ENCODE measurements at regions not wholly inside any gene's neighbourhood (a gene's known extent, or its start where the extent isn't known, plus 50 kb on each side); places are given as distances from the start of the nearest gene placed in this dataset.

DNA sequence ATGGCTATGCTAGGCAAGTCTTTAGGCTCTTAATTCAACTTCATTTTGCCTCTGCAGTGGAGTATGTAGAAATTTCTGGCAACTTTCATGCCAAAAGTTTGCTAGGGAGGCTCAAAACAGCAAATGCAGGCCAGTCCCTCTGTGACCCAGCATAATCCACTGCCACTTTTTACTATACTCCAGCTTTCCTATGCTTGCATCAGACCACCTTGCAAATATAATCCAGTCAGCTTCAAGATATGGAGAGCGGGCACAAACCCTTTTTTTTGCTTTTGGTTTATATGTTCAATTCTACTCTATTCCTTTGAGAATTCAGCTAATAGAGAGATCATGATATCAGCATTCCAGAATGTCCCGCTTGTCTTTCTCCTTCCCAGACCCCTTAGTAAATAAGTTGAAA is 192.0 kb upstream of the PABPC4L start:
- TF ChIP-seq FOXP2 (optimal IDR thresholded peaks at IDR 0.05; ENCODE audit: control extremely low read depth, extremely low read length, insufficient read depth) = no peak
- no peak for TF ChIP-seq POLR2AphosphoS5 (IDR thresholded peaks at IDR 0.05; ENCODE audit: borderline replicate concordance, low read depth, low read length)
- no peak for TF ChIP-seq EZH2 (IDR thresholded peaks at IDR 0.05)
- no peak for DNase-seq (ENCODE audit: low read depth, low spot score)
- Histone ChIP-seq H3K36me3 (ENCODE audit: insufficient read depth, low read length) (no peaks in the 10 kb centered on the region), H3K27ac (no peak overlapping the region), H3K9ac (ENCODE audit: insufficient read length) (no peak overlapping the region), H3K4me3 (no peak overlapping the region), H3K9me3 (ENCODE audit: low read depth, low read length) (0 out of 2 replicates have a peak, but pooled peaks cover 3% of the 10 kb centered on the region)

DNA sequence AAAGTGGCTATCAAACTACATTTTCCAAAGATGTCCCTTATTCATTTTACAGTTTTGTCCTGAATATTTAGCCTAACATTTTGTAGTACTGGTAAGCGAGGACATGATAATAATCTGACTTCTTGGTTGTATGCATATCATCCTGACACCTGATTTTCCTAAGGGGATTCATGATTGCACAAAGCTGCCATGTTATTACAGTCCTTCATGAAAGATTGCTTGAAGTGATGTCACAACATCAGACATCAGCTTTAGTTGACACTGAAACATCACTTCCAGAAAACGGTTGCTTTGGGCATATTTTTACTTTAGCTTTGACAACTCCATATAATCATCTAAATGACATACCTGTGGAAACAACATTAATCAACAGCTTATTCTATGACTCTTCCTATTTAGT is 188.7 kb upstream of the PABPC4L start:
- TF ChIP-seq FOXP2 (optimal IDR thresholded peaks at IDR 0.05; ENCODE audit: control extremely low read depth, extremely low read length, insufficient read depth) (no peak), POLR2AphosphoS5 (IDR thresholded peaks at IDR 0.05; ENCODE audit: borderline replicate concordance, low read depth, low read length) (no peak), EZH2 (IDR thresholded peaks at IDR 0.05) (no peak)
- Histone ChIP-seq H3K9ac (ENCODE audit: insufficient read length) (no peak overlapping the region), H3K27ac (no peak overlapping the region), H3K9me3 (ENCODE audit: low read depth, low read length) (no peaks in the 10 kb centered on the region), H3K4me3 (no peak overlapping the region), H3K36me3 (ENCODE audit: insufficient read depth, low read length) (no peaks in the 10 kb centered on the region)
- DNase-seq (ENCODE audit: low read depth, low spot score) = no peak

DNA sequence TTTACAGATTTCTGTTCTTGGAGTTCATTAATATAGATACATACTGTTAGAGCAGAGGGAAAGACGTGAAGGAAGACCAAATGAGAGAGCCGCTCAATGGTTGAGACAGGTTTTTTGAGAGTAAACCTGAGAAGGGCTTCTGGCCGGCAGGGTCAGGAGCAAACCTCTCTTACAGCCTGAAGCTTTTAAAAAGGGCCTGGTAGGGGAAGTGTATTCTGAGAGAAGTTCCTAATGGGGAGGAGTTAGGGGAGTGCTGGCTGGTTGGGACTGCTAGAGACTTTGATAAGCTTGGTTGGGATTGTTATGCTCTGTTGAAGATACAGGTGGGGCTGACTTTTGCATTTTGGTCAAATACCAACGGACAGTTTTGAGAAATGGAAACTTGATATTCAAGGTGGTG is 186.8 kb upstream of the PABPC4L start:
- DNase-seq (ENCODE audit: low read depth, low spot score) = no peak
- no peaks in the 10 kb centered on the region for H3K9me3 ChIP-seq (ENCODE audit: low read depth, low read length)
- H3K36me3 ChIP-seq (ENCODE audit: insufficient read depth, low read length) = no peaks in the 10 kb centered on the region
- H3K27ac ChIP-seq = no peak overlapping the region
- H3K4me3 ChIP-seq = no peak overlapping the region
- no peak for TF ChIP-seq EZH2 (IDR thresholded peaks at IDR 0.05)
- H3K9ac ChIP-seq (ENCODE audit: insufficient read length) = no peak overlapping the region

DNA sequence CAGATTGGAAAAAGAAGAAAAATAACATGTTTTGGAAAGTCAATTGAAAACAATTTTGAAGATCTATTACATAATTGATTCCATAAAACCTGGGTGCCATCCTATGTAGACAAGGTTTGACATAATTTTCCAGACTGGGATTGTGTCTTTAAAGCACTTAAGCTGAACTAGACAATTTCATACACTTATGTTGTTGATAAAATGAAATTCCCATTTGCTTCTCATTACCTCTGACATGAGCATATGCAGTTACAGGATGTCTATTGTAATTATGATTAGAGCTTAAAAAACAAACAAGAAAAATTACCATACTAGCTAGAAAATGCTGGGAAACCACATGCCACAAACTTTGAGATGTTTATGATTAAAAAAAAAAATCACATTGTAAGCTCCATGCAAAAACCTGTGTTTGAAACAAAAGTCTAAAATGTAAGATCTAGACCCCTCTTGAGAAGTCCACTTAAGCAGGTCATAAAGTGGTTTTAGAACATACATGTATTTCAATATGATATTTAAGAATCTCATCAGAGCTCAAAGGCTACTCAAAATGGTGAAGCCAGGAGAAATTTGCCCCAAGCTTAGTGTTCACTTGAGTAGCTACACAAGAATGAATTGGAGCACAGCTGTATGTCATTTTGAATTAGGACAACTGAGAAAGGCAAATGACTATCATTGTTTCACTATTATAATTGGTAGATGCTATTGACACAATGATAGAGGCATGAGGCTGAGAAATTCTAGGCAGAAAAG is 181.1 kb upstream of the PABPC4L start:
- no peak for TF ChIP-seq FOXP2 (optimal IDR thresholded peaks at IDR 0.05; ENCODE audit: control extremely low read depth, extremely low read length, insufficient read depth)
- no peak for TF ChIP-seq POLR2AphosphoS5 (IDR thresholded peaks at IDR 0.05; ENCODE audit: borderline replicate concordance, low read depth, low read length)
- TF ChIP-seq EZH2 (IDR thresholded peaks at IDR 0.05) = no peak
- H3K36me3 ChIP-seq (ENCODE audit: insufficient read depth, low read length) = no peaks in the 10 kb centered on the region
- H3K9ac ChIP-seq (ENCODE audit: insufficient read length) = no peak overlapping the region
- H3K9me3 ChIP-seq (ENCODE audit: low read depth, low read length) = no peaks in the 10 kb centered on the region
- no peak overlapping the region for H3K27ac ChIP-seq
- DNase-seq (ENCODE audit: low read depth, low spot score) = no peak
- no peak overlapping the region for H3K4me3 ChIP-seq

DNA sequence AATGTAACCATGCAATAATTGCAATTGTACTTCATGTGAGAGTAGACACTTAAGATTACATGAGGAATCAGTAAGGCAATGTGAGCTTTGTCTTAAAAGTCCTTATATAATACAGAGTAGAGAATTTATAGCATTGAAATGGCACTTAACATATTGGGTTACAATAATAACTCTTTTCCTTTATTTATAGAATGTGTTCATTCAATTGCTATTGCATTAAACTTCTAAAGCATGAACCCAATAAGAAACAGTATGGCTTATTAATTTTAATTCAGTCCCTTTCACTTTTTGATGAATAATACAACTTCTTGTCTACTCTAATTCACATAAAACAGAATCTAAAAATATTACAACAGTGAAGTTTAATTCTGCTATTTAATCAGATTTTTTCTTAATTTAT is 174.2 kb upstream of the PABPC4L start:
- no peak for DNase-seq (ENCODE audit: low read depth, low spot score)

DNA sequence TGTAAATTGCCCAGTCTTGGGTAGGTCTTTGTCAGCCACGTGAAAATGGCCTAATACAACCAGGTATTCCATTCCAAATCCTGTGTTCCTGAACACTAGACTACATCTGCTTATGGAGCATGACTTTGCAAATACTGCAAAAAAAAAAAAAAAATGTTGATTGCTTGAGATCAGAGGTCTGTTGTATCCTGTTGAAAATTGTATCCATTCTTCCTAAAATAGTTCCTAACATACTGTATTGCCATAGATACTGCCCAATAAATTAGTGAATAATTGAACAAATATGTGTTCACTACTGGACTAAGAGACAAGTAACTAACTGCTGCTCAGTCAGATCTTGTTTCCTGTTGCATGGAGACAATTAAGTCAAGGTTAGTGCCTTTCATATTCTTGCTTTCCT is 164.3 kb upstream of the PABPC4L start:
- Histone ChIP-seq H3K36me3 (ENCODE audit: insufficient read depth, low read length) (no peaks in the 10 kb centered on the region), H3K27ac (no peak overlapping the region), H3K4me3 (no peak overlapping the region), H3K9me3 (ENCODE audit: low read depth, low read length) (no peaks in the 10 kb centered on the region), H3K9ac (ENCODE audit: insufficient read length) (no peak overlapping the region)
- TF ChIP-seq POLR2AphosphoS5 (IDR thresholded peaks at IDR 0.05; ENCODE audit: borderline replicate concordance, low read depth, low read length) (no peak), FOXP2 (optimal IDR thresholded peaks at IDR 0.05; ENCODE audit: control extremely low read depth, extremely low read length, insufficient read depth) (no peak), EZH2 (IDR thresholded peaks at IDR 0.05) (no peak)
- DNase-seq (ENCODE audit: low read depth, low spot score) = no peak

More for the DNA sequence above, 174.2 kb upstream of the PABPC4L start:
- H3K9me3 ChIP-seq (ENCODE audit: low read depth, low read length) = no peaks in the 10 kb centered on the region
- H3K36me3 ChIP-seq (ENCODE audit: insufficient read depth, low read length) = no peaks in the 10 kb centered on the region
- H3K4me3 ChIP-seq = no peak overlapping the region
- no peak overlapping the region for H3K27ac ChIP-seq
- H3K9ac ChIP-seq (ENCODE audit: insufficient read length) = no peak overlapping the region
- TF ChIP-seq POLR2AphosphoS5 (IDR thresholded peaks at IDR 0.05; ENCODE audit: borderline replicate concordance, low read depth, low read length) = no peak
- no peak for TF ChIP-seq FOXP2 (optimal IDR thresholded peaks at IDR 0.05; ENCODE audit: control extremely low read depth, extremely low read length, insufficient read depth)
- no peak for TF ChIP-seq EZH2 (IDR thresholded peaks at IDR 0.05)

DNA sequence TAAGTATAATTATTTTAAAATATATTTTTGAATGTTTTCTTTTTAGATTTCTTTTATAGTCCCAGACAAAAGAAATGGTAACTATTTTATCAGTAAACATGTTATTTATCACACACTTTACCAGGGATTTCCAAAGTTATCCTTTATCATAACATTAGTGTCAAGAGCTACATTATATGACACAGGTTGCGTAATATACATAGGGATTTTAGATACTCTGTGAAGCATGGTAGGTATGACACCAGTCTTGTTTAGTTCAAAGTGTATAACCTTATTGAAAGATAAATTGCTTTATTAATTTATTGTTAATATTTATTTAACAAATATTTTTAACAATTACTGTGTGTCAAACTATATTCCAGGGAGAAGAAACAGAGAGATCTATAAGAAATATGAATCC is 163.3 kb upstream of the PABPC4L start:
- Histone ChIP-seq H3K27ac (no peak overlapping the region), H3K36me3 (ENCODE audit: insufficient read depth, low read length) (no peaks in the 10 kb centered on the region), H3K4me3 (no peak overlapping the region), H3K9me3 (ENCODE audit: low read depth, low read length) (no peaks in the 10 kb centered on the region), H3K9ac (ENCODE audit: insufficient read length) (no peak overlapping the region)
- TF ChIP-seq POLR2AphosphoS5 (IDR thresholded peaks at IDR 0.05; ENCODE audit: borderline replicate concordance, low read depth, low read length) (no peak), EZH2 (IDR thresholded peaks at IDR 0.05) (no peak), FOXP2 (optimal IDR thresholded peaks at IDR 0.05; ENCODE audit: control extremely low read depth, extremely low read length, insufficient read depth) (no peak)
- DNase-seq (ENCODE audit: low read depth, low spot score) = no peak

DNA sequence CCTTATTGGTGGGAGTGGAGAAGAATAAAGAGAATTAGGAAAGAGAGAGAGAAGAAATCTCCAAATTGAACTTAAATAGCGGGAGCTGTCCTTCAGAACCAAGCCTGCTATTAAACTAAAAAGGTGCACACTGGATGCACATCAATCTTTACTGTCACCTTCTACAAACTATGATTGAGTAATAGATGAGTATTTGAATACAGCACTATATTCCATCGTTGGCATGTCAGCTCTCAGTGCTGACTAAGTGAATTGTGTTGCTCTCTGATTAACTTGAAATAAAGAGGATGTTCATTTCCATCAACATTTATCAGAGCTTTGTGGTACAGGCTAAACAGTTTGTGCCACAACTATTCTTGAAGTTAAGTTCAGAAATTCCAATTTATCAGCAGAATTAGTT is 143.7 kb upstream of the PABPC4L start:
- Histone ChIP-seq H3K4me3 (no peak overlapping the region), H3K36me3 (ENCODE audit: insufficient read depth, low read length) (no peaks in the 10 kb centered on the region), H3K9me3 (ENCODE audit: low read depth, low read length) (no peaks in the 10 kb centered on the region), H3K27ac (no peak overlapping the region), H3K9ac (ENCODE audit: insufficient read length) (no peak overlapping the region)
- TF ChIP-seq EZH2 (IDR thresholded peaks at IDR 0.05) = no peak
- TF ChIP-seq FOXP2 (optimal IDR thresholded peaks at IDR 0.05; ENCODE audit: control extremely low read depth, extremely low read length, insufficient read depth) = no peak
- no peak for TF ChIP-seq POLR2AphosphoS5 (IDR thresholded peaks at IDR 0.05; ENCODE audit: borderline replicate concordance, low read depth, low read length)
- no peak for DNase-seq (ENCODE audit: low read depth, low spot score)

DNA sequence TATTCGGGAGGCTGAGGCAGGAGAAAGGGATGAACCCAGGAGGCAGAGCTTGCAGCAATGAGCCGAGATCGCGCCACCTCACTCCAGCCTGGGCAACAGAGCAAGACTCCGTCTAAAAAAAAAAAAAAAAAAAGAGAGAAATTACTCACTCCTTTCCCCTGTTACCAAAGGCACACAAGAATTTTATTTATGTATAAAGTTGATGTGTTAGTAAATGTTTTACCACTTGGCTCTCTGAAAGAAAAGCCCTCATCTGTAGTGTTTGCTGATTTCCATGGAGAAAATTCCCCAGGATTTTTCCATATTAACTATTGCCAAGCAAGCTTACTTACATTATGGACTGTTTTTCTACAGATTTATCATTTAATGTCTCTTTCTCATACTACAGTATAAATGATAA is 142.1 kb upstream of the PABPC4L start:
- DNase-seq (ENCODE audit: low read depth, low spot score) = no peak
- Histone ChIP-seq H3K36me3 (ENCODE audit: insufficient read depth, low read length) (no peaks in the 10 kb centered on the region), H3K27ac (no peak overlapping the region), H3K9ac (ENCODE audit: insufficient read length) (no peak overlapping the region), H3K4me3 (no peak overlapping the region), H3K9me3 (ENCODE audit: low read depth, low read length) (no peaks in the 10 kb centered on the region)
- TF ChIP-seq FOXP2 (optimal IDR thresholded peaks at IDR 0.05; ENCODE audit: control extremely low read depth, extremely low read length, insufficient read depth) (no peak), POLR2AphosphoS5 (IDR thresholded peaks at IDR 0.05; ENCODE audit: borderline replicate concordance, low read depth, low read length) (no peak), EZH2 (IDR thresholded peaks at IDR 0.05) (no peak)

All from SK-N-MC (cell line).